CD4-positive, alpha-beta memory T cell (primary cell): ENCODE measurements at regions not wholly inside any gene's neighbourhood (a gene's known extent, or its start where the extent isn't known, plus 50 kb on each side); places are given as distances from the start of the nearest gene placed in this dataset. TPM values are rescaled to one million over a fixed set of nuclear protein-coding genes. Genes with fewer than 3 reads are reported as not detected.

Source experiments
- CTCF ChIA-PET: fragments of 350-600 bp; sonication (Branson Sonifier 250); formaldehyde crosslinking; loops from one replicate; lab custom pipeline; 2021; ENCODE audit warnings: inconsistent platforms; ENCODE audit not compliant: partially characterized antibody; lab: Charles Lee
- POLR2A ChIA-PET: fragments of 350-600 bp; sonication (Branson Sonifier 250); formaldehyde crosslinking; loops from one replicate; lab custom pipeline; 2021; ENCODE audit not compliant: partially characterized antibody; lab: Charles Lee
- DNase-seq, 5 donors: peaks; one replicate each; pipeline versions ENCODE4 v3.0.0 to v3.0.0-alpha.2; 2020 to 2022; ENCODE audit warnings: mixed read lengths in 1 of 5
- H3K27ac ChIP-seq: one replicate; pipeline ENCODE4 v1.7.0; 2013; ENCODE audit warnings: low read depth, low read length
- H3K27me3 ChIP-seq: 2 replicates; pipeline ENCODE4 v1.7.0; 2013; ENCODE audit warnings: mild to moderate bottlenecking, low read length, moderate library complexity; ENCODE audit not compliant: insufficient read depth
- H3K36me3 ChIP-seq: 2 replicates; pipeline ENCODE4 v1.7.0; 2013; ENCODE audit warnings: mild to moderate bottlenecking, low read length, moderate library complexity; ENCODE audit not compliant: insufficient read depth
- H3K4me1 ChIP-seq: 2 replicates; pipeline ENCODE4 v1.7.0; 2013; ENCODE audit warnings: mild to moderate bottlenecking, low read length, moderate library complexity; ENCODE audit not compliant: insufficient read depth
- H3K4me3 ChIP-seq, 2 donors: one replicate each; pipeline ENCODE4 v1.7.0; 2013; ENCODE audit warnings: low read length in 2 of 2, mild to moderate bottlenecking in 1 of 2
- H3K9me3 ChIP-seq, 2 donors: one replicate each; pipeline ENCODE4 v1.7.0; 2013; ENCODE audit warnings: low read length in 2 of 2, control low read depth in 1 of 2; ENCODE audit not compliant: control insufficient read depth in 1 of 2
- H3K27ac Mint-ChIP-seq, 7 donors: one replicate each; pipeline ENCODE4 v1.8.0; 2020 to 2021; ENCODE audit warnings: mixed read lengths in 7 of 7, mild to moderate bottlenecking in 6 of 7, inconsistent platforms in 3 of 7, moderate library complexity in 3 of 7
- H3K27me3 Mint-ChIP-seq, 2 donors: one replicate each; pipeline ENCODE4 v1.8.0; 2020 to 2021; ENCODE audit warnings: mixed read lengths in 2 of 2
- H3K36me3 Mint-ChIP-seq, 2 donors: one replicate each; pipeline ENCODE4 v1.8.0; 2020 to 2021; ENCODE audit warnings: mixed read lengths in 2 of 2, inconsistent platforms in 1 of 2, mild to moderate bottlenecking in 1 of 2
- H3K4me1 Mint-ChIP-seq, 4 donors: one replicate each; pipeline ENCODE4 v1.8.0; 2020 to 2021; ENCODE audit warnings: mixed read lengths in 4 of 4, mild to moderate bottlenecking in 1 of 4
- H3K4me3 Mint-ChIP-seq, 8 donors: one replicate each; pipeline ENCODE4 v1.8.0; 2020 to 2021; ENCODE audit warnings: mixed read lengths in 8 of 8, mild to moderate bottlenecking in 7 of 8, moderate library complexity in 6 of 8, inconsistent platforms in 3 of 8
- H3K9me3 Mint-ChIP-seq, 8 donors: one replicate each; pipeline ENCODE4 v1.8.0; 2020 to 2021; ENCODE audit warnings: mixed read lengths in 8 of 8, mild to moderate bottlenecking in 5 of 8, inconsistent platforms in 3 of 8, moderate library complexity in 1 of 8
- intact Hi-C: fragments of 100-400 bp; cut with micrococcal nuclease; formaldehyde crosslinking; loops from one replicate; pipeline ENCODE4 v1.15.1; 2023
- microRNA-seq: library from miRNA; unstranded; fragments of <30 nt; microRNA quantifications from one replicate; pipeline ENCODE4 v1.2.0, GENCODE V29; 2021; ENCODE audit warnings: borderline replicate concordance, borderline number of aligned reads, borderline microRNAs expressed, mixed read lengths

DNA sequence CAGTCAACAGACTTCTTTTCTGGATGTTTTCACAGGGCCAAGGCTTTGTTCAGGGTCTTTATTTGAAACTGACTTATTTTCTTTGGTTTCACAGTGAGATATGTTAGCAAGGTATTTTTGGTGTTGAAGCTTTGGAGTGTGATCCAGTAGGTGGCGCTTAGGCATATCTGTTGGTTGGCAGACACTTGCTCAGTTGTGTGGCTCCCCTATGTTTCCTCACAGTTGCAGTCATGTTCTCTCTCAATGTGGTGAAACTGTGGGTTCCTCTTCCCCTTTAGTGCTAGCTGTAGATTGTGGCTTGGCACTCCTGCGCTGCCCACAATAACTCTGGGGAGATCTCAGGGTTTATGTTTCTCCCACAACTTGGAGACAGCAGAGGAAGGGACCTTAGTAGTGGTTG is 460.8 kb downstream of the SLITRK2 start:
- no peak overlapping the region for H3K4me3 ChIP-seq
- no peak overlapping the region for H3K27ac ChIP-seq
- DNase-seq = no peak
- no peaks in the 10 kb centered on the region for H3K36me3 ChIP-seq
- peaks cover 0 to 5% (median 1%) of the 10 kb centered on the region in 8 donors for H3K9me3 Mint-ChIP-seq
- POLR2A ChIA-PET = no interaction called here
- no peaks in the 10 kb centered on the region for H3K9me3 ChIP-seq
- no peaks in the 10 kb centered on the region for H3K27me3 ChIP-seq
- CTCF ChIA-PET = no interaction called here
- H3K4me3 Mint-ChIP-seq = no peak overlapping the region
- H3K27ac Mint-ChIP-seq = no peak overlapping the region
- H3K4me1 Mint-ChIP-seq = no peaks in the 10 kb centered on the region
- no peaks in the 10 kb centered on the region for H3K4me1 ChIP-seq
- no peaks in the 10 kb centered on the region for H3K27me3 Mint-ChIP-seq
- intact Hi-C loops = no loop called here
- H3K36me3 Mint-ChIP-seq = no peaks in the 10 kb centered on the region

Small RNA genes in the stretch of these regions (microRNA-seq; reads per million reads assigned to microRNA genes)
- not detected for gene MIR888
- gene MIR890 = not detected
- not detected for gene MIR891A
- not detected for gene MIR891B
- not detected for gene MIR892A
- not detected for gene MIR892B
- gene MIR892C = not detected
